HepG2 (cell line): ENCODE measurements at regions not wholly inside any gene's neighbourhood (a gene's known extent, or its start where the extent isn't known, plus 50 kb on each side); places are given as distances from the start of the nearest gene placed in this dataset.
A peak's percentile ranks its signal among the peaks of the same experiment; 100 is the strongest.

ENCODE experiments used
- CTCF ChIP-seq: sonication (generic); formaldehyde crosslinking; IDR thresholded peaks from 2 replicates; pipeline ENCODE4 v1.5.0; 2020; ENCODE audit warnings: mild to moderate bottlenecking, missing genetic modification reagents, moderate library complexity
- FOXA3 ChIP-seq: IDR thresholded peaks from 2 replicates; pipeline ENCODE4 v1.6.1; 2016; ENCODE audit warnings: missing genetic modification reagents, missing compliant biosample characterization
- FOXO4 ChIP-seq: sonication (generic); formaldehyde crosslinking; conservative IDR thresholded peaks from 2 replicates; pipeline ENCODE4 v1.8.1; 2023; ENCODE audit warnings: missing genetic modification reagents
- FOXP4 ChIP-seq: sonication (generic); formaldehyde crosslinking; IDR thresholded peaks from 2 replicates; pipeline ENCODE4 v1.4.0; 2020; ENCODE audit warnings: missing genetic modification reagents
- KLF15 ChIP-seq: sonication (generic); formaldehyde crosslinking; IDR thresholded peaks from 2 replicates; pipeline ENCODE4 v1.8.1; 2023; ENCODE audit warnings: borderline replicate concordance, mild to moderate bottlenecking, inconsistent platforms, missing genetic modification reagents, mixed read lengths
- NCOA5 ChIP-seq: sonication (generic); formaldehyde crosslinking; IDR thresholded peaks from 2 replicates; pipeline ENCODE4 v1.4.0; 2020; ENCODE audit warnings: missing genetic modification reagents
- NFRKB ChIP-seq: fragments of 450-650 bp; IDR thresholded peaks from 2 replicates; pipeline ENCODE4 v1.6.1; 2017
- RXRB ChIP-seq: IDR thresholded peaks from 2 replicates; pipeline ENCODE4 v1.6.1; 2016; ENCODE audit warnings: borderline replicate concordance, missing genetic modification reagents, missing compliant biosample characterization
- TMF1 ChIP-seq: sonication (generic); formaldehyde crosslinking; IDR thresholded peaks from 2 replicates; pipeline ENCODE4 v1.8.1; 2022; ENCODE audit warnings: low read depth, missing genetic modification reagents
- ZFP90 ChIP-seq: sonication (generic); formaldehyde crosslinking; IDR thresholded peaks from 2 replicates; pipeline ENCODE4 v1.8.0; 2022; ENCODE audit warnings: missing genetic modification reagents, mild to moderate bottlenecking, inconsistent platforms, borderline replicate concordance
- ZNF205 ChIP-seq: IDR thresholded peaks from 2 replicates; pipeline ENCODE4 v1.6.1; 2018; ENCODE audit warnings: missing biosample characterization, missing genetic modification reagents
- ZNF33B ChIP-seq: sonication (generic); formaldehyde crosslinking; IDR thresholded peaks from 2 replicates; pipeline ENCODE4 v1.5.1; 2020; ENCODE audit warnings: mild to moderate bottlenecking, missing genetic modification reagents
- ZNF350 ChIP-seq: sonication (generic); formaldehyde crosslinking; IDR thresholded peaks from 2 replicates; pipeline ENCODE4 v1.4.0; 2020; ENCODE audit warnings: mild to moderate bottlenecking, low read depth, missing genetic modification reagents, borderline replicate concordance
- ZNF496 ChIP-seq: sonication (generic); formaldehyde crosslinking; IDR thresholded peaks from 2 replicates; pipeline ENCODE4 v1.8.1; 2023; ENCODE audit warnings: mild to moderate bottlenecking, moderate library complexity, missing genetic modification reagents; ENCODE audit not compliant: insufficient replicate concordance
- ZNF780A ChIP-seq: sonication (generic); formaldehyde crosslinking; IDR thresholded peaks from 2 replicates; pipeline ENCODE4 v1.8.0; 2022; ENCODE audit warnings: mild to moderate bottlenecking, missing genetic modification reagents, moderate library complexity
- ZSCAN30 ChIP-seq: sonication (generic); formaldehyde crosslinking; IDR thresholded peaks from 2 replicates; pipeline ENCODE4 v1.5.0; 2020; ENCODE audit warnings: mild to moderate bottlenecking, missing genetic modification reagents
- ZUFSP ChIP-seq: sonication (generic); formaldehyde crosslinking; IDR thresholded peaks from 2 replicates; pipeline ENCODE4 v1.9.0; 2021; ENCODE audit warnings: missing genetic modification reagents, mild to moderate bottlenecking, borderline replicate concordance
- TF ChIP-seq, protein P1 (sequence below): sonication (generic); formaldehyde crosslinking; IDR thresholded peaks from 2 replicates; pipeline ENCODE4 v1.8.1; 2023; ENCODE audit warnings: mild to moderate bottlenecking, moderate library complexity, missing genetic modification reagents
- TF ChIP-seq, protein P2 (sequence below): sonication (generic); formaldehyde crosslinking; IDR thresholded peaks from 2 replicates; pipeline ENCODE4 v1.4.0; 2020; ENCODE audit warnings: missing genetic modification reagents
- TF ChIP-seq, protein P3 (sequence below): sonication (generic); formaldehyde crosslinking; IDR thresholded peaks from 2 replicates; pipeline ENCODE4 v1.5.0; 2020; ENCODE audit warnings: missing genetic modification reagents

DNA sequence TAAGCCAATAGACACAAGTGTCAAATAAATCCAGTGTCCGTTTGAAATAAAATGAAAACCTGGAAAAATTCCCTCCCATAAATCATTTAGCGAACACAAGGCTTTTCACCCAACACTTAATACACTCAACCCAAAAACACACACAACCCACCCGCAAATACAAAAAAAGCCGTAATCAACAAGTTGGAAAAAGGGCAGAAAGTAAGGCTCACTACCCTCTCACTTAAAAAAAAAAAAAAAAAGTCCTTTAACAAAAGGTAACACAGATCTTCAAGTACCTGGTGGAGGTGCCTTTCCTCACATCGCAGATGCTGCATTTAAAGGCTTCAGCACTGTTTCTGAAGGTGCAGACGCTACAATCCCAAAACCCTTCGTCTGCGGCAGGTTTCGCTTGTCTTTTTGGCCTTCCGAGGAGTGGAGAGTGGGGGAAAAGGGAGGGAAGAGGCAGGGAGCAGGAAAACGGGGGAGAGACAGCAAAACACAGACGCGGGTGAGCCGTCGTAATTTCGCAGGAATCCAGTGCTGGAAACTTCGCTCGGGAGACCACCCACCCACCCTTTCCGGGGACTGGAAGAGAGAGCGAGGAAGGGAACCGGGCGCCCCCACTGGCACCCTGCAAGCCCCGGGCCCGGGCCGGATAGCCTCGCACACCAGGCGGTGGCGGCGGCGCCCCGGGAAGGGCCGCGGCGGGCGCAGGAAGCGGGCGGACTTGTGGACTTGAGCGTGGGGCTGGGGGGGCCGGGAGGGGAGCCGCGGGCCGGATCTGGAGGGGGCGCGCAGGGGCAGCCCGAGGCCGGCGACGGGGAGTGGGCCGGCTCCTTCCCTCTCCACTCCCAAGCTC, 401.8 kb downstream of the SHQ1 start, which contains the start of gene RYBP (continued):
- TF ChIP-seq, protein P1, sequence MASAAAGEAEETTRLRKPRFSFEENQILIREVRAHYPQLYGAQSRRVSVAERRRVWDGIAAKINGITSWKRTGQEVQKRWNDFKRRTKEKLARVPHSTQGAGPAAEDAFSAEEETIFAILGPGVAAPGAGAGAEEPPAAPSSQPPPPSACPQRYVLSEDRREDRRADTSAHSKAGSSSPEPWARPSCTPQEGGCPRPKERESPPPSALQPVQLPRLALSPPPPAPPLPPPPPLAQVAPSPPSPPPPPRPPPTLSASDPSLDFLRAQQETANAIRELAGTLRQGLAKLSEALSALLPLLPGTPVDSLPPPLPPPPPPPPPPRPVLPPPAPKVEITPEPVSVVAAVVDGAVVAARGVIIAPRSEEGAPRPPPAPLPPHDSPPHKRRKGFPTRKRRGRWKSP: 0 out of 2 replicates have a peak, but pooled peaks have one; percentile 16
- TF ChIP-seq ZFP90 (CRISPR knock-in tag) (no peak), NCOA5 (no peak), ZNF780A (CRISPR knock-in tag) (no peak), ZSCAN30 (CRISPR knock-in tag) (no peak), NFRKB (no peak), FOXO4 (CRISPR knock-in tag) (no peak), ZUFSP (CRISPR knock-in tag) (no peak), ZNF350 (CRISPR knock-in tag) (no peak), ZNF496 (CRISPR knock-in tag) (no peak), TMF1 (no peak), CTCF (CRISPR knock-in tag) (peak; percentile 36; the same call in 1 of the 2 replicates), FOXA3 (CRISPR knock-in tag) (no peak), RXRB (no peak), FOXP4 (no peak), ZNF33B (no peak), KLF15 (CRISPR knock-in tag) (no peak), ZNF205 (no peak)
- TF ChIP-seq, protein P2, sequence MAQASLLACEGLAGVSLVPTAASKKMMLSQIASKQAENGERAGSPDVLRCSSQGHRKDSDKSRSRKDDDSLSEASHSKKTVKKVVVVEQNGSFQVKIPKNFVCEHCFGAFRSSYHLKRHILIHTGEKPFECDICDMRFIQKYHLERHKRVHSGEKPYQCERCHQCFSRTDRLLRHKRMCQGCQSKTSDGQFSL (CRISPR knock-in tag): no peak
- TF ChIP-seq, protein P3, sequence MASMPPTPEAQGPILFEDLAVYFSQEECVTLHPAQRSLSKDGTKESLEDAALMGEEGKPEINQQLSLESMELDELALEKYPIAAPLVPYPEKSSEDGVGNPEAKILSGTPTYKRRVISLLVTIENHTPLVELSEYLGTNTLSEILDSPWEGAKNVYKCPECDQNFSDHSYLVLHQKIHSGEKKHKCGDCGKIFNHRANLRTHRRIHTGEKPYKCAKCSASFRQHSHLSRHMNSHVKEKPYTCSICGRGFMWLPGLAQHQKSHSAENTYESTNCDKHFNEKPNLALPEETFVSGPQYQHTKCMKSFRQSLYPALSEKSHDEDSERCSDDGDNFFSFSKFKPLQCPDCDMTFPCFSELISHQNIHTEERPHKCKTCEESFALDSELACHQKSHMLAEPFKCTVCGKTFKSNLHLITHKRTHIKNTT: no peak
